ENCODE measurements at regions not wholly inside any gene's neighbourhood (a gene's known extent, or its start where the extent isn't known, plus 50 kb on each side); places are given as distances from the start of the nearest gene placed in this dataset.

- no peaks in the 10 kb centered on the region for H3K4me1 Mint-ChIP-seq (ENCODE audit: unreplicated experiment)
- no peaks in the 10 kb centered on the region for H3K27me3 Mint-ChIP-seq (ENCODE audit: unreplicated experiment)
- no peak overlapping the region for H3K27ac Mint-ChIP-seq (ENCODE audit: unreplicated experiment)
- no peak for TF ChIP-seq CTCF (IDR thresholded peaks at IDR 0.05)
- no peak overlapping the region for H3K4me3 Mint-ChIP-seq (ENCODE audit: unreplicated experiment)
- H3K36me3 Mint-ChIP-seq (ENCODE audit: unreplicated experiment): no peaks in the 10 kb centered on the region
- H3K9me3 Mint-ChIP-seq (ENCODE audit: unreplicated experiment): peaks cover 3% of the 10 kb centered on the region
- no peak for DNase-seq (ENCODE audit: extremely low spot score, unreplicated experiment)
These were observed 403.5 kb upstream of the PROX1 start for GRCh38 chr1:213584272-213584671.

- TF ChIP-seq CTCF (IDR thresholded peaks at IDR 0.05): no peak
- DNase-seq (ENCODE audit: extremely low spot score, unreplicated experiment): no peak
- peaks cover 3% of the 10 kb centered on the region for H3K9me3 Mint-ChIP-seq (ENCODE audit: unreplicated experiment)
- no peak overlapping the region for H3K4me3 Mint-ChIP-seq (ENCODE audit: unreplicated experiment)
- H3K36me3 Mint-ChIP-seq (ENCODE audit: unreplicated experiment): no peaks in the 10 kb centered on the region
- H3K4me1 Mint-ChIP-seq (ENCODE audit: unreplicated experiment): no peaks in the 10 kb centered on the region
- H3K27ac Mint-ChIP-seq (ENCODE audit: unreplicated experiment): no peak overlapping the region
- no peaks in the 10 kb centered on the region for H3K27me3 Mint-ChIP-seq (ENCODE audit: unreplicated experiment)
These were observed 402.4 kb upstream of the PROX1 start for GRCh38 chr1:213585402-213585801.

- H3K36me3 Mint-ChIP-seq (ENCODE audit: unreplicated experiment): no peaks in the 10 kb centered on the region
- H3K27me3 Mint-ChIP-seq (ENCODE audit: unreplicated experiment): no peaks in the 10 kb centered on the region
- TF ChIP-seq CTCF (IDR thresholded peaks at IDR 0.05): no peak
- peaks cover 3% of the 10 kb centered on the region for H3K9me3 Mint-ChIP-seq (ENCODE audit: unreplicated experiment)
- no peak for DNase-seq (ENCODE audit: extremely low spot score, unreplicated experiment)
- no peak overlapping the region for H3K27ac Mint-ChIP-seq (ENCODE audit: unreplicated experiment)
- no peaks in the 10 kb centered on the region for H3K4me1 Mint-ChIP-seq (ENCODE audit: unreplicated experiment)
- no peak overlapping the region for H3K4me3 Mint-ChIP-seq (ENCODE audit: unreplicated experiment)
These were observed 401.7 kb upstream of the PROX1 start for GRCh38 chr1:213585959-213586586.

GRCh38 chr1:213586587-213586972 lies 401.2 kb upstream of the PROX1 start:
- Mint-ChIP-seq H3K27ac (ENCODE audit: unreplicated experiment) (no peak overlapping the region), H3K27me3 (ENCODE audit: unreplicated experiment) (no peaks in the 10 kb centered on the region), H3K36me3 (ENCODE audit: unreplicated experiment) (no peaks in the 10 kb centered on the region)

GRCh38 chr1:213596729-213597128 lies 391.0 kb upstream of the PROX1 start:
- Mint-ChIP-seq H3K4me3 (ENCODE audit: unreplicated experiment) (no peak overlapping the region), H3K4me1 (ENCODE audit: unreplicated experiment) (no peaks in the 10 kb centered on the region), H3K36me3 (ENCODE audit: unreplicated experiment) (no peaks in the 10 kb centered on the region), H3K27ac (ENCODE audit: unreplicated experiment) (no peak overlapping the region), H3K27me3 (ENCODE audit: unreplicated experiment) (no peaks in the 10 kb centered on the region), H3K9me3 (ENCODE audit: unreplicated experiment) (no peaks in the 10 kb centered on the region)
- no peak for DNase-seq (ENCODE audit: extremely low spot score, unreplicated experiment)
- no peak for TF ChIP-seq CTCF (IDR thresholded peaks at IDR 0.05)

More at GRCh38 chr1:213586587-213586972, 401.2 kb upstream of the PROX1 start:
- Mint-ChIP-seq H3K9me3 (ENCODE audit: unreplicated experiment) (peaks cover 3% of the 10 kb centered on the region), H3K4me1 (ENCODE audit: unreplicated experiment) (no peaks in the 10 kb centered on the region), H3K4me3 (ENCODE audit: unreplicated experiment) (no peak overlapping the region)
- DNase-seq (ENCODE audit: extremely low spot score, unreplicated experiment): no peak
- no peak for TF ChIP-seq CTCF (IDR thresholded peaks at IDR 0.05)

All from osteocyte (in vitro differentiated cells).